Body of pancreas (tissue), 4 donors: ENCODE measurements at regions not wholly inside any gene's neighbourhood (a gene's known extent, or its start where the extent isn't known, plus 50 kb on each side); places are given as distances from the start of the nearest gene placed in this dataset.

Experiments
- ATAC-seq: fragments of 150-250 bp; one replicate; pipeline ENCODE4 v1.9.1; 2016
- DNase-seq, 4 donors: peaks; one replicate each; pipeline ENCODE4 v3.0.0-alpha.2; 2019
- H3K27ac ChIP-seq, 4 donors: fragments of 200-600 bp; sonication (generic); 1 replicate in 3 of 4; 2 replicates in 1 of 4; pipeline versions ENCODE4 v1.5.1 to v1.6.1; 2016 to 2019; ENCODE audit warnings: mild to moderate bottlenecking in 1 of 4, mixed read lengths in 1 of 4, moderate library complexity in 1 of 4
- H3K27me3 ChIP-seq, 2 donors: fragments of 200-600 bp; sonication (generic); one replicate each; pipeline ENCODE4 v1.6.0; 2016; ENCODE audit warnings: mild to moderate bottlenecking in 1 of 2
- H3K36me3 ChIP-seq, 2 donors: fragments of 200-600 bp; sonication (generic); replicated peaks in 1 of 2; 2 replicates each; pipeline ENCODE4 v1.5.1; 2016; ENCODE audit warnings: low read depth in 2 of 2; ENCODE audit not compliant: insufficient read depth in 1 of 2
- H3K4me1 ChIP-seq: fragments of 200-600 bp; sonication (generic); one replicate; pipeline ENCODE4 v1.6.0; 2016
- H3K4me3 ChIP-seq, 2 donors: fragments of 200-600 bp; sonication (generic); 1 replicate in 1 of 2; 2 replicates in 1 of 2; pipeline ENCODE4 v1.5.1; 2016 to 2019
- H3K9me3 ChIP-seq, 3 donors: fragments of 200-600 bp; sonication (generic); 1 replicate in 2 of 3; 2 replicates in 1 of 3; pipeline ENCODE4 v1.5.1; 2016
- POLR2A ChIP-seq, 3 donors: fragments of 450-650 bp; IDR thresholded peaks; one replicate each; pipeline ENCODE4 v1.6.1; 2016; ENCODE audit warnings: antibody characterized with exemption in 3 of 3, mild to moderate bottlenecking in 2 of 3
- WGBS, 2 donors: methylation state at CpG; one replicate each; pipeline ENCODE4 v1.1.5; 2017; 5-methylcytosine and 5-hydroxymethylcytosine counted together
- intact Hi-C: fragments of 100-400 bp; cut with DNase I; formaldehyde crosslinking; loops from one replicate; pipeline ENCODE4 v1.15.1; 2023
- TF ChIP-seq, protein P1 (sequence below), 7 experiments: fragments of 450-650 bp in 4 of 7; fragments of 200-600 bp in 3 of 7; sonication (generic) in 3 of 7; IDR thresholded peaks; one replicate each; pipeline ENCODE4 v1.5.1; 2016 to 2019; ENCODE audit warnings: antibody characterized with exemption in 7 of 7

DNA sequence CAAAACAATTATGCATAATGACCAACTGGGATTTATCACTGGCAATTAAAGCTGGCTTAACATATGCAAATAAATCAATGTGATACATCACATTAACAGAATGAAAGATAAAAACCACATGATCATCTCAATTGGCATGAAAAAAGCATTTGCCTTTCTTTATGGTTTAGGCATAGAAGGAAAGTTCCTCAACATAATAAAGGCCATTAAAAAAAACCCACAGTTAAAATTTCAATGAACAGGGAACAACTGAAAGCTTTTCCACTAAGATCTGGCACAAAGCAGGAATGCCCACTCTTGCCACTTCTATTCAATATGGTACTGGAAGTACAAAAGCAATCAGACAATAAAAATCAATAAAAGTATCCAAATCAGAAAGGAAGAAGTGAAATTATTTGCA is 151.2 kb upstream of the CD180 start:
- Histone ChIP-seq H3K36me3 (no peaks in the 10 kb centered on the region), H3K4me1 (no peaks in the 10 kb centered on the region), H3K27me3 (no peaks in the 10 kb centered on the region), H3K4me3 (no peak overlapping the region), H3K9me3 (no peaks in the 10 kb centered on the region), H3K27ac (no peak overlapping the region)
- intact Hi-C loops: no loop called here
- no peak for DNase-seq
- TF ChIP-seq, protein P1, sequence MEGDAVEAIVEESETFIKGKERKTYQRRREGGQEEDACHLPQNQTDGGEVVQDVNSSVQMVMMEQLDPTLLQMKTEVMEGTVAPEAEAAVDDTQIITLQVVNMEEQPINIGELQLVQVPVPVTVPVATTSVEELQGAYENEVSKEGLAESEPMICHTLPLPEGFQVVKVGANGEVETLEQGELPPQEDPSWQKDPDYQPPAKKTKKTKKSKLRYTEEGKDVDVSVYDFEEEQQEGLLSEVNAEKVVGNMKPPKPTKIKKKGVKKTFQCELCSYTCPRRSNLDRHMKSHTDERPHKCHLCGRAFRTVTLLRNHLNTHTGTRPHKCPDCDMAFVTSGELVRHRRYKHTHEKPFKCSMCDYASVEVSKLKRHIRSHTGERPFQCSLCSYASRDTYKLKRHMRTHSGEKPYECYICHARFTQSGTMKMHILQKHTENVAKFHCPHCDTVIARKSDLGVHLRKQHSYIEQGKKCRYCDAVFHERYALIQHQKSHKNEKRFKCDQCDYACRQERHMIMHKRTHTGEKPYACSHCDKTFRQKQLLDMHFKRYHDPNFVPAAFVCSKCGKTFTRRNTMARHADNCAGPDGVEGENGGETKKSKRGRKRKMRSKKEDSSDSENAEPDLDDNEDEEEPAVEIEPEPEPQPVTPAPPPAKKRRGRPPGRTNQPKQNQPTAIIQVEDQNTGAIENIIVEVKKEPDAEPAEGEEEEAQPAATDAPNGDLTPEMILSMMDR (IDR thresholded peaks at IDR 0.05): no peak
- no peak for TF ChIP-seq POLR2A (IDR thresholded peaks at IDR 0.05)
- no peak for ATAC-seq

DNA sequence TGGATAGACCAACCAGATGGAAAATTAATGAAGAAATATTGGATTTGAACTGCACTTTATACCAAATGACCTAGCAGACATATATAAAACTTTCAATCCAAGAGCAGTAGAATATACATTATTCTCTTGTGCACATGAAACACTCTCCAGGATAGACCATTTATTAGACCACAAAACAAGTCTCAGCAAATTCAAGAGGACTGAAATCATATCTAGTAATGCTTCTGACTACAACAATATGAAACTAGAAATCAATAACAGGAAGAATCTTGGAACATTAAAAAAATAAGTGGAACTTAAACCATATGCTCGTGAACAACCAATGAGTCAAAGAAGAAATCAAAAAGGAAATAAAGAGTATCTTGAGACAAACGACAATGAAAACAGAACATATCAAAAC is 150.0 kb upstream of the CD180 start:
- no peak for ATAC-seq
- 52 to 61% methylated on average over 2 of the region's 2 CpGs for WGBS, 2 donors
- Histone ChIP-seq H3K27ac (no peak overlapping the region), H3K4me3 (no peak overlapping the region), H3K9me3 (no peaks in the 10 kb centered on the region), H3K4me1 (no peaks in the 10 kb centered on the region), H3K36me3 (no peaks in the 10 kb centered on the region), H3K27me3 (no peaks in the 10 kb centered on the region)
- no peak for DNase-seq
- intact Hi-C loops: no loop called here
- TF ChIP-seq, protein P1 (IDR thresholded peaks at IDR 0.05): no peak
- TF ChIP-seq POLR2A (IDR thresholded peaks at IDR 0.05): no peak

GRCh38 chr5:67344870-67345269 is 148.3 kb upstream of the CD180 start:
- Histone ChIP-seq H3K4me1 (no peaks in the 10 kb centered on the region), H3K4me3 (no peak overlapping the region), H3K27me3 (no peaks in the 10 kb centered on the region), H3K36me3 (no peaks in the 10 kb centered on the region), H3K9me3 (no peaks in the 10 kb centered on the region), H3K27ac (no peak overlapping the region)
- 81 to 89% methylated on average over 2 of the region's 2 CpGs for WGBS, 2 donors
- intact Hi-C loops: no loop called here
- TF ChIP-seq, protein P1 (IDR thresholded peaks at IDR 0.05): no peak
- no peak for TF ChIP-seq POLR2A (IDR thresholded peaks at IDR 0.05)
- no peak for DNase-seq
- ATAC-seq: no peak

DNA sequence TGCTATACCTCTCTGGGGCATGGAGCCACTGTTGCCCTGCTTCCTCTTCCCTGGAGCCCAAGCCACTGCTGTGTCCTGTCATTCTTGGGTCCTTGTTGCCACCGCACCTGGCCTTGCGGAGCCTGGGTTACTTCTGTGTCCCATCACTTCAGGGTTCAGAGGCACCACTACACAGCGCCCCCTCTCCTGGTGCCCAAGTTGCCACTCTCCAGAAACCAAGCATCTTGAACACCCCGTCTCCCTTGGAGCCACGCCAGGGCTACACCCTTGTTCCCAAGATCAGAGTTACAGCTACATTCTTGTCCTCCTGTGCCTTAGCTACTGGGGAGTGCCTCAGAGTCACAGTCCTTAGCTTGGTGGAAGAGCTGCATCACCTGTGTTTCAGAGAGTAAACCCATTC is 147.2 kb upstream of the CD180 start:
- no peak for DNase-seq
- TF ChIP-seq POLR2A (IDR thresholded peaks at IDR 0.05): no peak
- TF ChIP-seq, protein P1 (IDR thresholded peaks at IDR 0.05): no peak
- H3K27me3 ChIP-seq: no peaks in the 10 kb centered on the region
- no peaks in the 10 kb centered on the region for H3K36me3 ChIP-seq
- intact Hi-C loops: no loop called here
- H3K4me1 ChIP-seq: no peaks in the 10 kb centered on the region
- no peaks in the 10 kb centered on the region for H3K9me3 ChIP-seq
- H3K4me3 ChIP-seq: no peak overlapping the region
- no peak for ATAC-seq
- no peak overlapping the region for H3K27ac ChIP-seq
- 82 to 86% methylated on average over 5 of the region's 5 CpGs for WGBS, 2 donors

DNA sequence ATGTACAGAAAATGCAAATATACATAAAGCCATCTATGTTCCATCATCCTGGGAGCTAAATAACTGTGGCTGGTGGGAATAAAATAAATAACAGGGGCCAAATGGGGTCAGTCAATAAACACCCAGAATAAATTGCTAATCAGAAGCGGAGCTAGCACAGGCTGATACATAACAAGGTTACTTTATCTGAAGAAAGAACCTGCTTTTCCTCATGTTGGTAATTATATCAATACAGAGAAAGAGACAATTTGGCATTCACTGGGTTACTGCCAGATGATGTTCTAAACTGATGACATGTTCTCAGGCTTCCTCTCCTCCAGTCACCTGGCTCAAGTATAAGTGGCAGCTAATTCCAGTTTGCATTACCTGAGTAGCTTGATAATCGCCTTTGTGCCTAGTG is 144.9 kb upstream of the CD180 start:
- WGBS, 2 donors: 45 to 61% methylated on average over 2 of the region's 2 CpGs
- TF ChIP-seq POLR2A (IDR thresholded peaks at IDR 0.05): no peak
- TF ChIP-seq, protein P1 (IDR thresholded peaks at IDR 0.05): no peak
- Histone ChIP-seq H3K4me1 (no peaks in the 10 kb centered on the region), H3K9me3 (no peaks in the 10 kb centered on the region), H3K27me3 (no peaks in the 10 kb centered on the region), H3K4me3 (no peak overlapping the region), H3K27ac (no peak overlapping the region), H3K36me3 (no peaks in the 10 kb centered on the region)
- DNase-seq (no peak), ATAC-seq (no peak)
- intact Hi-C loops: no loop called here
